OCI-LY7 (cell line): ENCODE measurements at regions not wholly inside any gene's neighbourhood (a gene's known extent, or its start where the extent isn't known, plus 50 kb on each side); places are given as distances from the start of the nearest gene placed in this dataset.
A peak's percentile ranks its signal among the peaks of the same experiment; 100 is the strongest.

Experiments
- BruUV-seq: library from RNA; stranded (reverse); fragments of 400-500 nt; replicated peaks from 2 replicates; lab custom pipeline; 2021; lab: Mats Ljungman, UMichigan
- CTCF ChIA-PET: fragments of 300-600 bp; sonication (Branson Sonifier 250); formaldehyde crosslinking; loops from one replicate; lab custom pipeline; 2022; ENCODE audit warnings: antibody characterized with exemption; ENCODE audit not compliant: unreplicated experiment; lab: Charles Lee
- POLR2A ChIA-PET: fragments of 300-600 bp; sonication (Branson Sonifier 250); formaldehyde crosslinking; loops from one replicate; lab custom pipeline; 2022; ENCODE audit warnings: antibody characterized with exemption; lab: Charles Lee
- DNase-seq: peaks from one replicate; pipeline ENCODE4 v3.0.0-alpha.2; 2015; ENCODE audit warnings: low spot score
- H2AFZ ChIP-seq: fragments of 200-600 bp; sonication (generic), shearing (Covaris generic); 2 replicates; pipeline ENCODE4 v1.6.1; 2014; ENCODE audit warnings: mild to moderate bottlenecking, antibody characterized with exemption, low read length, moderate library complexity
- H3K27ac ChIP-seq: fragments of 200-600 bp; sonication (generic); 2 replicates; pipeline ENCODE4 v1.5.1; 2014; ENCODE audit warnings: mixed run types, low read depth, mild to moderate bottlenecking, moderate library complexity, low read length, inconsistent platforms; ENCODE audit not compliant: poor library complexity, severe bottlenecking
- H3K36me3 ChIP-seq: fragments of 200-600 bp; sonication (generic); 2 replicates; pipeline ENCODE4 v1.6.1; 2014; ENCODE audit warnings: mild to moderate bottlenecking, antibody characterized with exemption, low read length, moderate library complexity, mixed read lengths; ENCODE audit not compliant: insufficient read depth
- H3K4me1 ChIP-seq: fragments of 200-600 bp; sonication (generic); 2 replicates; pipeline ENCODE4 v1.5.1; 2014; ENCODE audit warnings: mild to moderate bottlenecking, low read length; ENCODE audit not compliant: insufficient read depth, poor library complexity, severe bottlenecking
- H3K4me2 ChIP-seq: fragments of 200-600 bp; sonication (generic); 2 replicates; pipeline ENCODE4 v1.6.1; 2014; ENCODE audit warnings: mild to moderate bottlenecking, low read length
- H3K4me3 ChIP-seq: fragments of 200-600 bp; sonication (generic); 2 replicates; pipeline ENCODE4 v1.5.1; 2014; ENCODE audit warnings: mild to moderate bottlenecking, low read depth, low read length; ENCODE audit not compliant: poor library complexity, severe bottlenecking
- H3K79me2 ChIP-seq: fragments of 200-600 bp; sonication (generic); 2 replicates; pipeline ENCODE4 v1.6.1; 2016; ENCODE audit warnings: low read depth, mild to moderate bottlenecking, low read length, moderate library complexity, mixed read lengths; ENCODE audit not compliant: insufficient read depth
- H3K9me2 ChIP-seq: fragments of 200-600 bp; sonication (generic); 2 replicates; pipeline ENCODE4 v1.6.1; 2016; ENCODE audit warnings: mild to moderate bottlenecking, low read length, mixed read lengths; ENCODE audit not compliant: insufficient read depth
- H3K9me3 ChIP-seq: fragments of 200-600 bp; sonication (generic); 2 replicates; pipeline ENCODE4 v1.6.1; 2014; ENCODE audit warnings: mild to moderate bottlenecking, mixed run types, low read length, mixed read lengths
- H4K20me1 ChIP-seq: fragments of 200-600 bp; sonication (generic); 2 replicates; pipeline ENCODE4 v1.6.1; 2014; ENCODE audit warnings: mild to moderate bottlenecking, antibody characterized with exemption, low read length, moderate library complexity, mixed read lengths; ENCODE audit not compliant: insufficient read depth
- CTCF ChIP-seq: fragments of 200-600 bp; sonication (generic); conservative IDR thresholded peaks from 2 replicates; pipeline ENCODE4 v1.5.1; 2014; ENCODE audit warnings: mild to moderate bottlenecking, antibody characterized with exemption, low read length, moderate library complexity, mixed read lengths
- EZH2phosphoT487 ChIP-seq: fragments of 200-600 bp; sonication (generic); IDR thresholded peaks from 2 replicates; pipeline ENCODE4 v1.6.1; 2018; ENCODE audit warnings: low read depth, borderline replicate concordance, mild to moderate bottlenecking, mixed run types, antibody characterized with exemption, low read length, moderate library complexity, mixed read lengths
- intact Hi-C: fragments of 100-400 bp; cut with micrococcal nuclease; formaldehyde crosslinking; loops from one replicate; pipeline ENCODE4 v1.10.0; 2022; ENCODE audit not compliant: unreplicated experiment

GRCh38 chr15:81894061-81894460, 151.8 kb downstream of the MEX3B start:
- Histone ChIP-seq H3K4me1 (no peaks in the 10 kb centered on the region), H3K79me2 (no peaks in the 10 kb centered on the region), H3K36me3 (no peaks in the 10 kb centered on the region), H3K9me2 (no peaks in the 10 kb centered on the region), H2AFZ (no peak overlapping the region), H3K4me3 (no peak overlapping the region), H3K27ac (no peak overlapping the region), H3K9me3 (no peaks in the 10 kb centered on the region), H3K4me2 (no peak overlapping the region), H4K20me1 (no peaks in the 10 kb centered on the region)
- no TSS peak for BruUV-seq
- TF ChIP-seq CTCF (no peak), EZH2phosphoT487 (no peak)
- no peak for DNase-seq
- ChIA-PET POLR2A (no interaction called here), CTCF (no interaction called here)
- intact Hi-C loops, result no loop called here

- Histone ChIP-seq H3K79me2 (no peaks in the 10 kb centered on the region), H3K27ac (no peak overlapping the region), H3K4me1 (no peaks in the 10 kb centered on the region), H3K4me3 (no peak overlapping the region), H3K9me3 (no peaks in the 10 kb centered on the region), H3K9me2 (no peaks in the 10 kb centered on the region), H4K20me1 (no peaks in the 10 kb centered on the region), H3K4me2 (peak overlapping the region; percentile 23; the same call in 1 of the 2 replicates), H3K36me3 (no peaks in the 10 kb centered on the region), H2AFZ (0 out of 2 replicates have a peak overlapping the region, but pooled peaks have one; percentile 55)
- ChIA-PET POLR2A (no interaction called here), CTCF (no interaction called here)
- TF ChIP-seq CTCF, result no peak
- TF ChIP-seq EZH2phosphoT487, result no peak
- BruUV-seq, result no TSS peak
- no peak for DNase-seq
- intact Hi-C loops, result no loop called here
Measured at GRCh38 chr15:81893182-81893835, 152.5 kb downstream of the MEX3B start.

- DNase-seq, result no peak
- H3K79me2 ChIP-seq, result no peaks in the 10 kb centered on the region
- no peak overlapping the region for H2AFZ ChIP-seq
- no peak overlapping the region for H3K27ac ChIP-seq
- intact Hi-C loops, result no loop called here
- no peaks in the 10 kb centered on the region for H3K36me3 ChIP-seq
- no TSS peak for BruUV-seq
- H3K4me3 ChIP-seq, result no peak overlapping the region
- ChIA-PET POLR2A (interaction anchor here (0.7 kb wide), 1 partner anchor 133 kb away, joined by 3 read pairs; no protein-coding TSS in a partner anchor), CTCF (no interaction called here)
- no peaks in the 10 kb centered on the region for H3K4me1 ChIP-seq
- H3K9me2 ChIP-seq, result no peaks in the 10 kb centered on the region
- no peaks in the 10 kb centered on the region for H4K20me1 ChIP-seq
- TF ChIP-seq CTCF, result no peak
- H3K4me2 ChIP-seq, result no peak overlapping the region
- H3K9me3 ChIP-seq, result no peaks in the 10 kb centered on the region
Measured at GRCh38 chr15:81890496-81890895, 155.3 kb downstream of the MEX3B start.
